ENCODE measurements at regions not wholly inside any gene's neighbourhood (a gene's known extent, or its start where the extent isn't known, plus 50 kb on each side); places are given as distances from the start of the nearest gene placed in this dataset.

GRCh38 chr3:139778682-139779233 is 101.0 kb upstream of the NMNAT3 start:
- no peak for DNase-seq (ENCODE audit: low read depth)

DNA sequence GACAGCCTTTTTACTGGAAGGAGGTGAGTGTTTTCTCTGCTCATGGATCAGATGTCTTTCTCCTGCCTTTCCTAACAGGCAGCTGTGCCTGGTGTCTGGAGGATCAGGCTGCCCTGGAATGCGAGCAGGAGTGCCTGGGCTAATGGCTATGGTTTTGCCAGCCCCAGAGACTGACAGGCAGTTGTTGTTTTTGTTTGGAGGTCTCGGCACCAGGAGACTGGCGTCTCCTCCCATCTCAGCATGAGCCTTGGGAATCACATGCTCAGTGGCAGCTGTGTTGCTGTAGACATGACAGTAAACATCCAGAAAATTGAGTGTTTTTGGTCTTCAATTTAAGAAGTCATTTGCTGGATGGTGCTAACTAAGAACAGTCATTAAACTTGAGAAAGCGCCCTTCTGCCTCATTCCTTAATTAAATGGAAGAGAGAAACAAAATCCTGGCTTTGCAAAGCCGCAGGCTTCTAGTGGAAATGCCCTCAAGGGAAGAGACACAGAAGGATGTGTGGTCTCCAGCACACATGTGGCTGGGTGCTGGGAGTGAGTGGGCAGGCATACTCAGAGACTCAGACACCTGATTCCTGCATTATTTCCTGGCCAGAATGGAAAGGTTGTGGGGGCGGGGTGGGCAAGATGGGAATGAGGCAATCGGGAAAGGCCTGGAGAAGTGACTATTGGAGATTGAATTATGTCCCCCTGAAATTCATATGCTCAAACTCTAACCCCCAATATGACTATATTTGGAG is 97.0 kb upstream of the NMNAT3 start:
- no peak for DNase-seq (ENCODE audit: low read depth)

DNA sequence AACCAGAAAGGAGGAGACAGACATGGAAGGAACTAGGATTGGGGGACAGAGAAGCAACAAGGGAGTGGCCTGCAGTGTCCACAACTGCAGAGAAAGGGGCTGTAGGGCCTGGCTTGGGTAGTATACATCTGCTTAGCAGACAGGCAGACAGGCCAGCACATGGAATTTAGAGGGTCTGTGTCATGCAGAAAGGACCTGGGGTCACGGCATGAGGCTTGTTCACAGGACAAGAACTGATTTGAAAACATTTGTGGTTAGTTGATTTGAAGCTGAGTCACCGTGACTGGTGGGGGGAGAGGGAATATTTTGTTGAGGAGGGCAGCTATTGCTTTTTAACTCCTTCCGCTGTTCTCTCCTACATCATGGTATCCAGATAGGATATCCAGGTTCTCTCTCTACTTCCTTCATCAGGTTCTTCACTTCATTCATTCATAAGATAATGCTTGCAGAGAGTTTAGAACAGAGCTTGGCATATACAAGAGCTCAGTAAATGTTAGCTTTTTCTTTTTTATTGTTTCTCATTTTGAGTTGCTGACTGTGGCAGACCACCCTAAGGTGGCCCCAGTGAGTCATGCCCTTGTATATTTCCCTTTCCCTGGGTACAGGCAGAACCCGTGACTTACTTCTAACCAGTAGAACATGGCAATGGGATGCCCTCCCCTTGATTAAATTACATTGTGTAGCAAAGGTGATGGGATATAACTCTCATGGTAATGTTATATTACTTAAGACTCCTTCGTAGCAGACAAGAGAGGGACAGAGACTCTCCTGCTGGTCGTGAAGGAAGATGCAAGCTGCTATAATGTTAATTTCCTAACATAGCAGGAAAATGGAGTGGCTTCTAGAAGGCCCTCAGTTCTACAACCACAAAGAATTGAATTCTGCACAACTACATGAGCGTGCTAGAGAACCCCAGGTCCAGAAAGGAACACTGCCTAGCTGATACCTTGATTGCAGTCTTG is 95.0 kb upstream of the NMNAT3 start:
- DNase-seq (ENCODE audit: low read depth): peak; percentile 63

GRCh38 chr3:139771331-139771730 is 93.6 kb upstream of the NMNAT3 start:
- no peak for DNase-seq (ENCODE audit: low read depth)

DNA sequence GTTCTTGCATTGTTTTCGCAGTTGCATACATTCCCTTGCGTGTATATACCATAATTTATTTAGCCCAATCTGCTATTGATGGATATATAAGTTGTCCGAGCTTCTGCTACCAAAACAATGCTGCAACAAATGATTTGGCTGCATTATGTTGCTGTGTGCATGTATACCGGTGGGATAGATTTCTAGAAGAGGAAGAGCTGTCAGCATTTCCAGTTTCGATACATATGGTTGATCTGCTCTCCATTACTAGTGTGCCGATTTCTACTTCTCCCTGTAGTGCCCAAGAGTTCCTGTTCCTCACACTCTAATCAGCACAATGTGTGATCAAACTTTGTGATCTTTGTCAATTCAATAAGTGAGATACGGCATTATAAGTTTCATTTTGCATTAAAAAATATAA is 92.8 kb upstream of the NMNAT3 start:
- no peak for DNase-seq (ENCODE audit: low read depth)

GRCh38 chr3:139769796-139770195 is 92.0 kb upstream of the NMNAT3 start:
- DNase-seq (ENCODE audit: low read depth): no peak

DNA sequence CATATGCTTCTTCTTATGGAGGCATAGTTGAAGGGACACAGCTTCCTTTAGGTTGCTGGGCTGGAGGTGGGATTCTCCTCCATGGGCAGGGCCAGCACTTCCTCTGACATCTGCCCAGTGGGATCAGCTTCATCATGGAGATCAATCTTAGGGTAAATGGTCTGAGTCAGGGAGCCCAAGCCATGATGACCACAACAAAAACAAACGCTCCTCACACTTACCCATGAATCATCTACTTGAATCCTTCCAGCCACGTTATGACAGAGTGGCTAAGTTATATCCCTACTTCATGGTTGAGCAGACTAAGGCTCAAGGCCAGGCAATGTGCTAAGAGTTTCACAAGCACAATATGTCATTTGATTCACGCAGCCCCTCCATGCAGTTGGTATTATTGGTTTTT is 87.2 kb upstream of the NMNAT3 start:
- DNase-seq (ENCODE audit: low read depth): peak; percentile 47

DNA sequence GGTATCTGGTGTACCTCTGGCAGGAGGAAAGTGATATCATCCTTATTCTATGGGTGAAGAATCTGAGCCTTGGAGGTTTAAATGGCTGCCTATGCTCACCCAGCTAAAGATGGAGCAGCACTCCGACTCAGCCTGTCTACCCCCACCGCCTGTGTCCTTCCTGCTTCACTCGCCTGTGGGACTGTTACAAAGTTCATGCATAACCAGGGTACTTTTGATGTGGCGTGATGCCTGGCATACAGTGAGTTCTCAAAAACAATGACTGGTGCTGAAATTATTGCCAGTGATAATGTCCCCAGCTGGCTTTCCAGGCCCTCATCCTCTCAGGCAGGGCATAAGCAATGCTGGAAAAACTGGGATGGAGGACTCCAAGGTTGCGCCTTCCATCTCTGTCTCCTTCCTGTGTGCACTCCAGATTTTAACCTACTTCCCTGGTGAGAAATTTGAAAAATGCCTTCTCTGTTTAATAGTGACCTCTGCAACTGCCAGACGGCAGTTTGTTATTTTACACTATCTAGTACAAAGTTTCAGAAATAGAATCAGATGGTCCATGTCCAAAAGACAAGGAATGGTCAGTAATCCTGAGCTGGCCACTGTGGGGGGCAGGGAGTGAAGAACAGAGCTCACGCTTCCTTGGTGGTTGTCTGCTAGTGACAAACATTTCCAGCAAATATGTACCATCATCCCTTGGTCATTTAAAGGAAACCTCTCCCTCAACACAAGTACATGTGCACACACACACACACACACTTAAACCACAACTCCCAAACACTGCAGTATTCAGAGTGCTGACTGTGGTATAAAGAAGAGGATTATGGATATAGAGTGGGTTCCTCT is 86.5 kb upstream of the NMNAT3 start:
- DNase-seq (ENCODE audit: low read depth): no peak

- no peak for DNase-seq (ENCODE audit: low read depth)
Measured at GRCh38 chr3:139762302-139762701, 84.5 kb upstream of the NMNAT3 start.

GRCh38 chr3:139759470-139759869 is 81.7 kb upstream of the NMNAT3 start:
- no peak for DNase-seq (ENCODE audit: low read depth)

DNA sequence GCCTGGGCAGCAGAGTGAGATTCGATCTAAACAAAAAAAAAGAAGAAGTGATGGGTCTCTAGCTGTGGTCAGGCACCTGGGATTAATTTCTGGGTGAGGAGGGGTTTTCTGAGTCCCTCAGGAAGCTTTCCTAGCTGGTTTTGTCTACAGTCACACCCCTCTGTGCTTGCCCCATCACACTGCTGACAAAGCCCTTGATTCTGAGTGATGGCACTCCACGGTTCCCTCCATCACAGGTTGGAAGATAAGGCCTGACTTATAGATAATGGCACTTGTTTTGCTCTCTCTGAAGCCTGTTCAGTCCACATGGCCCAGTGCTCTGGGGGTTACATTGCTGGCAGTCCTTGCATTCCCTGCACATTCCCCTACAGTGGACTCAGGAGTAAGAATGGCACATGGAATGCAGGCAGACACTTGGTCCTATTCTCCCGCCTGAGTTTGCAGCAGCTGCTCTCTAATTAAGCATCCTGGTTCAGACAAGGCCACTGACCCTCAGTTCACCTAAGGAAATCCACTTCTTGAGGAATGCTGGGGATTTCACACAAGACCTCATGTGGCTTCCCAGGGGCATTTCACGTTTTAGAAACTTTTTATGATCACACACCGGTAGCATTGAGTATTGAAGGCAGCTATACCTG is 81.0 kb upstream of the NMNAT3 start:
- no peak for DNase-seq (ENCODE audit: low read depth)

DNA sequence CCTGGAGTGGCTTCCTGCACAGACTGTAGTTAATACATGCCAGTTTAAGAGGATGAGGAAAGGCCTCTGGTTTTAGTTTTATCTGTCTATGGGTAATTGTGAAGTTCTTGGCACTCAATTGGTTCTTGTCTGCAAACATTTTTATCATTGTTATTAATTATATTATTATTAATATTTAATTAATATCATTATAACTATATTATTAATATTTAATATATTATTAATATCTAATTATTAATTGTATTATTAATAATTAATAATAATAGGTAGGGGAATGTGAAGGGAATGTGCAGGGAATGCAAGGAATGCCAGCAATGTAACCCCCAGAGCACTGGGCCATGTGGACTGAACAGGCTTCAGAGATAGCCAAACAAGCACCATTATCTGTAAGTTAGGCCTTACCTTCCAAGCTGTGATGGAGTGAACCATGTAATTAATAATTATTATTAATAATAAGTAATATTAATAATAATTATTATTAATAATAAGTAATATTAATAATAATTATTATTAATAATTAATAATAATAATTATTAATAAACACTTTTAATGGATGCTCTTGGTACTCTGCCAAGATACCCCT is 79.8 kb upstream of the NMNAT3 start:
- DNase-seq (ENCODE audit: low read depth): no peak

DNA sequence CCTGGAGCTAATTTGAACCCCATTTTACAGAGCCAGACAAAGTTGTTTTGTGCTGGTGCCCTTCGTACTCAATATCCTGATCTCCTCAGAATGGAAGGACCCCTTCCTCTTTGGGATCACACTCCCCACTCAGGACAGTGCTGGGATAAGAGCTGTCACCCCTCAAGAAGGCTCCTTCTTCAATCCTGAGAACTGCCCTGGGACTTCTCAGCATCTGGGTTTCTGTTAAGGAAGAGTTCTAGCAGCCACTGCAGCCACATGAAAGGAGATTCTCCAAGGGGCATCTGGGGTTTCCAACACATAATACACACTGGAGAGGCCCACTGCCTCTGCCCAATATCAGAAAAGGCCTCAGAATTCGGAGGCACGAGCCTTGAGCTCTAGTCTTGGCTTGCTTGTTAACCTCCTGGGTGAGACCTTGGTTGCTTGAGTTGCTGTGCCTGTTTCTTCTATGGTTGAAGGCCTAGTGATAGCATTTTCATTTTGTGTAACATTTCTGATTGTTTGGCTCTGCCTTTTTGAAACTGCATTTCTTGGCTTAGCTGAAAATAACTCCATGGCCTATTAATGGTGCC is 78.8 kb upstream of the NMNAT3 start:
- no peak for DNase-seq (ENCODE audit: low read depth)

DNA sequence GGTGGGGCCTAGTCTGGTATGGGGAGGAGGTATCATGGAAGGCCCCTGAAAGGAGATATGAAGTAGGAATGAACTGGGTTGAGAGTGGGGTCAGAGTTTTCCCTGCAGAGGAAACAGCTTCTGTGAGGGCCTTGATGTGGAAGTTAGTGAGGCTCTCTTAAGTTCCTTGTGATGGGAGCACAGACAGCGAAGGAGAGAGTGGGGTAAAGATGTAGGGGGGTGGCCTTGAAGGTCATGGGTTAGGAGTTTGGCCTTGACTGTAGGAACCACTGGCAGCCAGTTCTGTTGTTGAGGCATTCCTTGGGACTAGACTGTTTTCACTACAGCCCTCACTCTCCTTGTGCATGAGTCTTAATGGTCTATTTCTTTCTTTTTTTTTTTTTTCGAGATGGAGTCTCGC is 77.8 kb upstream of the NMNAT3 start:
- DNase-seq (ENCODE audit: low read depth): no peak

GRCh38 chr3:139751789-139752188 is 74.0 kb upstream of the NMNAT3 start:
- DNase-seq (ENCODE audit: low read depth): no peak

DNA sequence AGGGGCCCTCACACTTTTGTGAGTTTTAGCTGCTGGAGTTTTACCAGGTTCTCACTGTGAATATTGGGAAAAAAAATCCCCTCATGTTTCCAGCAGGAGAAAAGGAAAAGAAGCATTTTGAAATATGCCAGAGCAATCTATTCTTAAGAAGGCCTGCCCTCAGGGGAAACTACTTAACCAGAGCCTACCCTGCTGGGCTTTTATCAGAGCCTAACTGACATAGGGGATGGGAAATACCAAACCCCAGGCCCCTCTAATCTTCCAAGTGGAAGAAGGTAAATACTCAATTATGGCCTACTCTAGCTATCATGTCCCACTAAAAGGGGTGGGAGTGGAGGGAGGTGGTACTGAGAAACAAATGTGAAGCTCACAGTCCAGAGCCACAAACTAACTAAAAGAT is 68.7 kb upstream of the NMNAT3 start:
- DNase-seq (ENCODE audit: low read depth): no peak

- DNase-seq (ENCODE audit: low read depth): peak; percentile 13
Measured at GRCh38 chr3:139745831-139746230, 68.1 kb upstream of the NMNAT3 start.

- DNase-seq (ENCODE audit: low read depth): no peak
Measured at GRCh38 chr3:139738697-139739096, 60.9 kb upstream of the NMNAT3 start.

DNA sequence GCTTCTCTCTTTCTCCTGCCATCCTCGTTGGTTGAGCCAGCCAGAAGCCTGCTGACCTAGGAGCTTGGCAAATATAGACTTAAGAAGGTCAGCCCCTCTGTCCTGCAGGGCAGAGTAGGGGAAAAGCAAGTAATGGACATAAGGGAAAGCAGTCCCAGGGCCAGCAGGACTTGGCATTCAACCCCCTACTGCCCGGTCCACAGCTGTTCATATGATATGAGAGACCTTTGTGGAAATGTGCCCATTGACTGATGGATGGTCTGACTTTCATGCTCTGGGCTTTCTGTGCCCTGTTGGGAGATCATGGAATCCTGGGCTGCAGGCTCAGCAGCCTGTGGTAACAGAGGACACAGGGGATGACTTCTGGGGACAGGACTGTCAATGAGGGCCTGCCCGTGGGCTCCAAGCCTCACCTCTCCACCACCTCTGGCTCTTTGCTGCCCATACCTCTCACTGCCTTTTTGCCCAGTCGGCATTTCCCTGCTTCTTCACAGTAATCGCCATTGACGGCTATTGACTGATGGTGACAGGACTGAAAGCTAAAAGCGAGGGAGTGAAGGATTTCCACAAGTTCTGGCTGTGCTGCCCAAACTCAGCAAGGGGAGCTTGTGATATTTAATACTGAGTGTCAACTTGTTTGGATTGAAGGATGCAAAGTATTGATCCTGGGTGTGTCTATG is 60.0 kb upstream of the NMNAT3 start:
- no peak for DNase-seq (ENCODE audit: low read depth)

DNA sequence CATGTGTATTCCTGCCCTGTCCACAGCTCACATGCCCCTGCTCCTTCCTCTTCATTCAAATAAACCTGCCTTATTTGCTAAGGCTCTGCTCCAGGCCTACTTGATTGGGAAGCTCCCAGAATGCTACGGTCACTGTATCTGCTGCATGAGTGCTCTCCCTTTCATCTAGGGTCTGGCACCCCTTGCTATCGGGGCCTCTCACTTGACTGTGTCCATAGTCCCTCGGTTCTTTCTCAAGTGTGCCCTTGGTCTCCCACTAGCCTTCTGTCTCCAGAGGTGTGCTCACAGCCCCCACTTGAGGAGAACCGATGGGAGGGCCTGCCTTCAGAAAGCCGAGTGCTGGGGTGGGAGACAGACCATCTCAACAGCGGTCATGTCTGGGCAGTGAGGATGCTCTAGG is 57.4 kb upstream of the NMNAT3 start:
- no peak for DNase-seq (ENCODE audit: low read depth)
